Gastroesophageal sphincter (tissue), 3 donors: ENCODE measurements at regions not wholly inside any gene's neighbourhood (a gene's known extent, or its start where the extent isn't known, plus 50 kb on each side); places are given as distances from the start of the nearest gene placed in this dataset.

Experiments
- POLR2A ChIP-seq, 2 donors: fragments of 450-650 bp; IDR thresholded peaks; one replicate each; pipeline ENCODE4 v1.6.1; 2017; ENCODE audit warnings: antibody characterized with exemption in 2 of 2, mild to moderate bottlenecking in 2 of 2, moderate library complexity in 1 of 2
- POLR2AphosphoS5 ChIP-seq: sonication (generic); formaldehyde crosslinking; IDR thresholded peaks from one replicate; pipeline ENCODE4 v1.6.1; 2017; ENCODE audit warnings: antibody characterized with exemption
- TF ChIP-seq, protein P1 (sequence below), 4 experiments: fragments of 200-600 bp in 2 of 4; fragments of 450-650 bp in 2 of 4; sonication (generic) in 1 of 4; IDR thresholded peaks; one replicate each; pipeline ENCODE4 v1.5.1; 2017 to 2019; ENCODE audit warnings: antibody characterized with exemption in 4 of 4, mild to moderate bottlenecking in 2 of 4, moderate library complexity in 2 of 4

DNA sequence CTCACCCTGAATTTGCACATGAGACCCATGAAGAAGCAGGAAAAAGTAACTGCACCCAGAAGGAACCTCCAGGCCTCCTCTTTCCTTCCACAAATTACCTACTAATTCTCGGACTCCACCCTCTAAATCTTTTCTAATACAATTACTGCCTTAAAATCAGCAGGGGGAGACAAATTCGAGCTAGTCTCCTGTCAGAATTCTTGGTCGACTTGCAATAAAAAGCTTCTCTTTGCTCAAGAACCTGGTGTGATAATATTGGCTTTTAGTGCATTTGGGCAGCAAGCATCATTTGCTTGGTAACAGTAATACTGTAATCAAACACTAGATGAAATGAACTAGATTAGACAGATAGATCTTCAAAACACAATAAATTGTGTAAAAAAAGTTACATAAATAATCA, 281.9 kb downstream of the RAP2B start:
- TF ChIP-seq, protein P1, sequence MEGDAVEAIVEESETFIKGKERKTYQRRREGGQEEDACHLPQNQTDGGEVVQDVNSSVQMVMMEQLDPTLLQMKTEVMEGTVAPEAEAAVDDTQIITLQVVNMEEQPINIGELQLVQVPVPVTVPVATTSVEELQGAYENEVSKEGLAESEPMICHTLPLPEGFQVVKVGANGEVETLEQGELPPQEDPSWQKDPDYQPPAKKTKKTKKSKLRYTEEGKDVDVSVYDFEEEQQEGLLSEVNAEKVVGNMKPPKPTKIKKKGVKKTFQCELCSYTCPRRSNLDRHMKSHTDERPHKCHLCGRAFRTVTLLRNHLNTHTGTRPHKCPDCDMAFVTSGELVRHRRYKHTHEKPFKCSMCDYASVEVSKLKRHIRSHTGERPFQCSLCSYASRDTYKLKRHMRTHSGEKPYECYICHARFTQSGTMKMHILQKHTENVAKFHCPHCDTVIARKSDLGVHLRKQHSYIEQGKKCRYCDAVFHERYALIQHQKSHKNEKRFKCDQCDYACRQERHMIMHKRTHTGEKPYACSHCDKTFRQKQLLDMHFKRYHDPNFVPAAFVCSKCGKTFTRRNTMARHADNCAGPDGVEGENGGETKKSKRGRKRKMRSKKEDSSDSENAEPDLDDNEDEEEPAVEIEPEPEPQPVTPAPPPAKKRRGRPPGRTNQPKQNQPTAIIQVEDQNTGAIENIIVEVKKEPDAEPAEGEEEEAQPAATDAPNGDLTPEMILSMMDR (IDR thresholded peaks at IDR 0.05) = no peak
- TF ChIP-seq POLR2A (IDR thresholded peaks at IDR 0.05) = no peak
- TF ChIP-seq POLR2AphosphoS5 = no peak
